ENCODE measurements at regions not wholly inside any gene's neighbourhood (a gene's known extent, or its start where the extent isn't known, plus 50 kb on each side); places are given as distances from the start of the nearest gene placed in this dataset.
"Not testable (repeated sequence)": the region's sequence is repeated elsewhere in the genome, so short reads cannot be mapped to it uniquely, and the experiment has no call there.

DNA sequence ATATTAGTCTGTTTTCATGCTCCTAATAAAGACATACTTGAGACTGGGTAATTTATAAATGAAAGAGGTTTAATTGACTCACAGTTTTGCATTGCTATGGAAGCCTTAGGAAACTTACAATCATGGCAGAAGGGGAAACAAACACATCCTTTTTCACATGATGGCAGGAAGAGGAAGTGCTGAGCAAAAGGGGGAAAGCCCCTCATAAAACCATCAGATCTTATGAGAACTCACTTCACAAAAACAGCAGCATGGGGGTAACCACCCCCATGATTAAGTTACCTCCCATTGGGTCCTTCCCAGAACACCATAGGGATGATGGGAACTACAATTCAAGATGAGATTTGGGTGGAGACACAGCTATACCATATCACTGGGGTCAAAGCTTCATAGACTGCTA, 254.2 kb downstream of the ERMARD start:
- H3K4me1 ChIP-seq (ENCODE audit: control insufficient read depth, insufficient read depth, low read length, poor library complexity, severe bottlenecking) = no peaks in the 10 kb centered on the region
- no peak for DNase-seq
- no peak overlapping the region for H3K4me3 ChIP-seq (ENCODE audit: insufficient read depth, low read depth, low read length, poor library complexity, severe bottlenecking)
- no peaks in the 10 kb centered on the region for H3K27me3 ChIP-seq (replicated peaks; ENCODE audit: control insufficient read depth, insufficient read depth, low read length, poor library complexity, severe bottlenecking)
- peaks cover 3% of the 10 kb centered on the region for H3K9me3 ChIP-seq (ENCODE audit: control insufficient read depth, low read length)
- H3K36me3 ChIP-seq (ENCODE audit: control insufficient read depth, insufficient read depth, low read length) = no peaks in the 10 kb centered on the region
- no peak overlapping the region for H3K27ac ChIP-seq (ENCODE audit: insufficient read depth, low read length, poor library complexity, severe bottlenecking)

DNA sequence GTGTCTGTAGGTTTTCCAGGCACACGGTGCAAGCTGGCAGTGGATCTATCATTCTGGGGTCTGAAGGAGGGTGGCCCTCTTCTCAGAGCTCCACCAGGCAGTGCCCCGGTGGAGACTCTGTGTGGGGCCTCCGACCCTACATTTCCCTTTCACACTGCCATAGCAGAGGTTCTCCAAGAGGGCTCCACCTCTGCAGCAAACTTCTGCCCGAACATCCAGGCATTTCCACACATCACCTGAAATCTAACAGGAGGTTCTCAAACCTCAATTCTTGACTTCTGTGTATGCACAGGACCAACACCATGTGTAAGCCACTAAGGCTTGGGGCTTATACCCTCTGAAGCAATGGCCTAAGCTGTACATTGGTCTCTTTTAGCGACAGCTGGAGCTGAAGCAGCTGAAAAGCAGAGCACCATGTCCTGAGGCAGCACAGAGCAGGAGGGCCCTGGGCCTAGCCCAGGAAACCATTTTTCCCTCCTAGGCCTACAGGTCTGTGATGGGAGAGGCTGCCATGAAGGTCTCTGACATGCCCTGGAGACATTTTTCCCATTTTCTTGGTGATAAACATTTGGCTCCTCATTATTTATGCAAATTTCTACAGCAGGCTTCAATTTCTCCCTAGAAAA, 253.3 kb downstream of the ERMARD start:
- no peak for DNase-seq
- Histone ChIP-seq H3K36me3 (ENCODE audit: control insufficient read depth, insufficient read depth, low read length) (no peaks in the 10 kb centered on the region), H3K9me3 (ENCODE audit: control insufficient read depth, low read length) (peaks cover 3% of the 10 kb centered on the region), H3K4me1 (ENCODE audit: control insufficient read depth, insufficient read depth, low read length, poor library complexity, severe bottlenecking) (no peaks in the 10 kb centered on the region), H3K27me3 (replicated peaks; ENCODE audit: control insufficient read depth, insufficient read depth, low read length, poor library complexity, severe bottlenecking) (no peaks in the 10 kb centered on the region), H3K4me3 (ENCODE audit: insufficient read depth, low read depth, low read length, poor library complexity, severe bottlenecking) (no peak overlapping the region), H3K27ac (ENCODE audit: insufficient read depth, low read length, poor library complexity, severe bottlenecking) (no peak overlapping the region)

GRCh38 chr6:170003451-170004160, 252.2 kb downstream of the ERMARD start:
- Histone ChIP-seq H3K9me3 (ENCODE audit: control insufficient read depth, low read length) (peaks cover 3% of the 10 kb centered on the region), H3K27ac (ENCODE audit: insufficient read depth, low read length, poor library complexity, severe bottlenecking) (no peak overlapping the region), H3K36me3 (ENCODE audit: control insufficient read depth, insufficient read depth, low read length) (no peaks in the 10 kb centered on the region), H3K4me1 (ENCODE audit: control insufficient read depth, insufficient read depth, low read length, poor library complexity, severe bottlenecking) (no peaks in the 10 kb centered on the region), H3K4me3 (ENCODE audit: insufficient read depth, low read depth, low read length, poor library complexity, severe bottlenecking) (no peak overlapping the region), H3K27me3 (replicated peaks; ENCODE audit: control insufficient read depth, insufficient read depth, low read length, poor library complexity, severe bottlenecking) (no peaks in the 10 kb centered on the region)
- DNase-seq = no peak

- H3K9me3 ChIP-seq (ENCODE audit: control insufficient read depth, low read length) = peaks cover 3% of the 10 kb centered on the region
- H3K36me3 ChIP-seq (ENCODE audit: control insufficient read depth, insufficient read depth, low read length) = no peaks in the 10 kb centered on the region
- no peaks in the 10 kb centered on the region for H3K27me3 ChIP-seq (replicated peaks; ENCODE audit: control insufficient read depth, insufficient read depth, low read length, poor library complexity, severe bottlenecking)
- H3K27ac ChIP-seq (ENCODE audit: insufficient read depth, low read length, poor library complexity, severe bottlenecking) = no peak overlapping the region
- DNase-seq = no peak
- no peaks in the 10 kb centered on the region for H3K4me1 ChIP-seq (ENCODE audit: control insufficient read depth, insufficient read depth, low read length, poor library complexity, severe bottlenecking)
- H3K4me3 ChIP-seq (ENCODE audit: insufficient read depth, low read depth, low read length, poor library complexity, severe bottlenecking) = no peak overlapping the region
Observed at GRCh38 chr6:170003027-170003426, 251.6 kb downstream of the ERMARD start.

- H3K36me3 ChIP-seq (ENCODE audit: control insufficient read depth, insufficient read depth, low read length); DNase-seq; H3K27ac ChIP-seq (ENCODE audit: insufficient read depth, low read length, poor library complexity, severe bottlenecking): not testable (repeated sequence)
Observed at GRCh38 chr6:170001782-170002181, 250.4 kb downstream of the ERMARD start.

GRCh38 chr6:170000071-170000843, 248.8 kb downstream of the ERMARD start:
- no peak overlapping the region for H3K4me3 ChIP-seq (ENCODE audit: insufficient read depth, low read depth, low read length, poor library complexity, severe bottlenecking)
- DNase-seq = no peak
- H3K9me3 ChIP-seq (ENCODE audit: control insufficient read depth, low read length) = peaks cover 3% of the 10 kb centered on the region
- no peak overlapping the region for H3K27ac ChIP-seq (ENCODE audit: insufficient read depth, low read length, poor library complexity, severe bottlenecking)
- H3K4me1 ChIP-seq (ENCODE audit: control insufficient read depth, insufficient read depth, low read length, poor library complexity, severe bottlenecking) = no peaks in the 10 kb centered on the region
- H3K27me3 ChIP-seq (replicated peaks; ENCODE audit: control insufficient read depth, insufficient read depth, low read length, poor library complexity, severe bottlenecking) = no peaks in the 10 kb centered on the region
- no peaks in the 10 kb centered on the region for H3K36me3 ChIP-seq (ENCODE audit: control insufficient read depth, insufficient read depth, low read length)

More at GRCh38 chr6:170001782-170002181, 250.4 kb downstream of the ERMARD start:
- not testable (repeated sequence) for H3K9me3 ChIP-seq (ENCODE audit: control insufficient read depth, low read length); H3K4me1 ChIP-seq (ENCODE audit: control insufficient read depth, insufficient read depth, low read length, poor library complexity, severe bottlenecking); H3K4me3 ChIP-seq (ENCODE audit: insufficient read depth, low read depth, low read length, poor library complexity, severe bottlenecking); H3K27me3 ChIP-seq (replicated peaks; ENCODE audit: control insufficient read depth, insufficient read depth, low read length, poor library complexity, severe bottlenecking)

GRCh38 chr6:169999367-169999766, 247.9 kb downstream of the ERMARD start:
- Histone ChIP-seq H3K27ac (ENCODE audit: insufficient read depth, low read length, poor library complexity, severe bottlenecking) (no peak overlapping the region), H3K36me3 (ENCODE audit: control insufficient read depth, insufficient read depth, low read length) (no peaks in the 10 kb centered on the region), H3K9me3 (ENCODE audit: control insufficient read depth, low read length) (no peaks in the 10 kb centered on the region), H3K4me3 (ENCODE audit: insufficient read depth, low read depth, low read length, poor library complexity, severe bottlenecking) (no peak overlapping the region), H3K4me1 (ENCODE audit: control insufficient read depth, insufficient read depth, low read length, poor library complexity, severe bottlenecking) (no peaks in the 10 kb centered on the region), H3K27me3 (replicated peaks; ENCODE audit: control insufficient read depth, insufficient read depth, low read length, poor library complexity, severe bottlenecking) (no peaks in the 10 kb centered on the region)
- DNase-seq = no peak

- Histone ChIP-seq H3K27me3 (replicated peaks; ENCODE audit: control insufficient read depth, insufficient read depth, low read length, poor library complexity, severe bottlenecking) (no peaks in the 10 kb centered on the region), H3K27ac (ENCODE audit: insufficient read depth, low read length, poor library complexity, severe bottlenecking) (no peak overlapping the region), H3K4me3 (ENCODE audit: insufficient read depth, low read depth, low read length, poor library complexity, severe bottlenecking) (no peak overlapping the region), H3K9me3 (ENCODE audit: control insufficient read depth, low read length) (no peaks in the 10 kb centered on the region), H3K36me3 (ENCODE audit: control insufficient read depth, insufficient read depth, low read length) (no peaks in the 10 kb centered on the region), H3K4me1 (ENCODE audit: control insufficient read depth, insufficient read depth, low read length, poor library complexity, severe bottlenecking) (no peaks in the 10 kb centered on the region)
- no peak for DNase-seq
Observed at GRCh38 chr6:169998457-169998856, 247.0 kb downstream of the ERMARD start.

DNA sequence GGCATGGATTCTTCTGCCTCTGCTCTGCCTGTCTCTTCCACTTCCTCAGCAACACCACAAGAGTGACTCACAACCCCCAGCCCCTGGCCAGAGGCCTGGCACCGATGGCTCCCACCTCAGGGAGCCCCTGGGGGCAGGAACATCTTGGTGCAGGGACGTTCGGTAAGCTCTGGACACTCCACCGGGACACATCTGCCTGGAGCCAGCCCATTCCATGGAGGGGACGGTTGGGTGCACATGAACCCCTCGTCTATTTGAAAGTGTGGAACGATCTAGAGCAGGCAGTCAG, 246.5 kb downstream of the ERMARD start:
- Histone ChIP-seq H3K9me3 (ENCODE audit: control insufficient read depth, low read length) (no peaks in the 10 kb centered on the region), H3K4me3 (ENCODE audit: insufficient read depth, low read depth, low read length, poor library complexity, severe bottlenecking) (no peak overlapping the region), H3K27me3 (replicated peaks; ENCODE audit: control insufficient read depth, insufficient read depth, low read length, poor library complexity, severe bottlenecking) (no peaks in the 10 kb centered on the region), H3K4me1 (ENCODE audit: control insufficient read depth, insufficient read depth, low read length, poor library complexity, severe bottlenecking) (peaks cover under 1% of the 10 kb centered on the region), H3K27ac (ENCODE audit: insufficient read depth, low read length, poor library complexity, severe bottlenecking) (no peak overlapping the region), H3K36me3 (ENCODE audit: control insufficient read depth, insufficient read depth, low read length) (no peaks in the 10 kb centered on the region)
- no peak for DNase-seq

Measured in effector memory CD4-positive, alpha-beta T cell (primary cell).